ENCODE measurements at regions not wholly inside any gene's neighbourhood (a gene's known extent, or its start where the extent isn't known, plus 50 kb on each side); places are given as distances from the start of the nearest gene placed in this dataset.

GRCh38 chr5:8740595-8740994, 805.3 kb downstream of the SEMA5A start:
- no TSS peak for BruUV-seq (replicated peaks)
- no peak for DNase-seq
- Mint-ChIP-seq H3K4me3 (ENCODE audit: unreplicated experiment) (no peak overlapping the region), H3K36me3 (ENCODE audit: insufficient read depth, unreplicated experiment) (no peaks in the 10 kb centered on the region), H3K4me1 (ENCODE audit: low read depth, unreplicated experiment) (no peaks in the 10 kb centered on the region), H3K27ac (ENCODE audit: unreplicated experiment) (no peak overlapping the region), H3K27me3 (ENCODE audit: insufficient read depth, unreplicated experiment) (no peaks in the 10 kb centered on the region), H3K9me3 (ENCODE audit: unreplicated experiment) (peaks cover 10% of the 10 kb centered on the region)
- intact Hi-C loops (cut with micrococcal nuclease; ENCODE audit: unreplicated experiment): no loop called here
- POLR2A ChIA-PET: no interaction called here
- no peaks in the 10 kb centered on the region for H3K4me1 ChIP-seq
- TF ChIP-seq CTCF (IDR thresholded peaks at IDR 0.05; ENCODE audit: insufficient read depth in 1 of 2, low read depth in 1 of 2, low read length in 1 of 2, severe bottlenecking in 1 of 2, unreplicated experiment in 1 of 2): no peak
- no peaks in the 10 kb centered on the region for H3K36me3 ChIP-seq (ENCODE audit: control insufficient read depth, insufficient read depth, low read length)
- H3K9me3 ChIP-seq: no peaks in the 10 kb centered on the region
- no peaks in the 10 kb centered on the region for H3K27me3 ChIP-seq (replicated peaks; ENCODE audit: control insufficient read depth, insufficient read depth, low read length)
- no peak overlapping the region for H3K4me3 ChIP-seq (ENCODE audit: low read depth, low read length)
- CTCF ChIA-PET: no interaction called here

GRCh38 chr5:8749556-8749955, 796.3 kb downstream of the SEMA5A start:
- Histone ChIP-seq H3K9me3 (no peaks in the 10 kb centered on the region), H3K4me3 (ENCODE audit: low read depth, low read length) (no peak overlapping the region), H3K27me3 (replicated peaks; ENCODE audit: control insufficient read depth, insufficient read depth, low read length) (no peaks in the 10 kb centered on the region), H3K4me1 (no peaks in the 10 kb centered on the region), H3K36me3 (ENCODE audit: control insufficient read depth, insufficient read depth, low read length) (no peaks in the 10 kb centered on the region)
- POLR2A ChIA-PET: no interaction called here
- Mint-ChIP-seq H3K9me3 (ENCODE audit: unreplicated experiment) (no peaks in the 10 kb centered on the region), H3K36me3 (ENCODE audit: insufficient read depth, unreplicated experiment) (no peaks in the 10 kb centered on the region), H3K4me3 (ENCODE audit: unreplicated experiment) (no peak overlapping the region), H3K27me3 (ENCODE audit: insufficient read depth, unreplicated experiment) (peaks cover 6% of the 10 kb centered on the region), H3K27ac (ENCODE audit: unreplicated experiment) (no peak overlapping the region), H3K4me1 (ENCODE audit: low read depth, unreplicated experiment) (no peaks in the 10 kb centered on the region)
- no peak for TF ChIP-seq CTCF (IDR thresholded peaks at IDR 0.05; ENCODE audit: insufficient read depth in 1 of 2, low read depth in 1 of 2, low read length in 1 of 2, severe bottlenecking in 1 of 2, unreplicated experiment in 1 of 2)
- no TSS peak for BruUV-seq (replicated peaks)
- intact Hi-C loops (cut with micrococcal nuclease; ENCODE audit: unreplicated experiment): no loop called here
- CTCF ChIA-PET: no interaction called here
- no peak for DNase-seq

GRCh38 chr5:8750100-8750499, 795.8 kb downstream of the SEMA5A start:
- Histone ChIP-seq H3K9me3 (no peaks in the 10 kb centered on the region), H3K27me3 (replicated peaks; ENCODE audit: control insufficient read depth, insufficient read depth, low read length) (no peaks in the 10 kb centered on the region), H3K4me3 (ENCODE audit: low read depth, low read length) (no peak overlapping the region), H3K36me3 (ENCODE audit: control insufficient read depth, insufficient read depth, low read length) (no peaks in the 10 kb centered on the region), H3K4me1 (no peaks in the 10 kb centered on the region)
- Mint-ChIP-seq H3K27me3 (ENCODE audit: insufficient read depth, unreplicated experiment) (peaks cover 6% of the 10 kb centered on the region), H3K27ac (ENCODE audit: unreplicated experiment) (no peak overlapping the region), H3K9me3 (ENCODE audit: unreplicated experiment) (no peaks in the 10 kb centered on the region), H3K4me1 (ENCODE audit: low read depth, unreplicated experiment) (no peaks in the 10 kb centered on the region), H3K36me3 (ENCODE audit: insufficient read depth, unreplicated experiment) (no peaks in the 10 kb centered on the region), H3K4me3 (ENCODE audit: unreplicated experiment) (no peak overlapping the region)
- POLR2A ChIA-PET: no interaction called here
- intact Hi-C loops (cut with micrococcal nuclease; ENCODE audit: unreplicated experiment): no loop called here
- no peak for DNase-seq
- TF ChIP-seq CTCF (IDR thresholded peaks at IDR 0.05; ENCODE audit: insufficient read depth in 1 of 2, low read depth in 1 of 2, low read length in 1 of 2, severe bottlenecking in 1 of 2, unreplicated experiment in 1 of 2): no peak
- CTCF ChIA-PET: no interaction called here
- no TSS peak for BruUV-seq (replicated peaks)

All from Caco-2 (cell line).